ENCODE measurements at regions not wholly inside any gene's neighbourhood (a gene's known extent, or its start where the extent isn't known, plus 50 kb on each side); places are given as distances from the start of the nearest gene placed in this dataset.

DNA sequence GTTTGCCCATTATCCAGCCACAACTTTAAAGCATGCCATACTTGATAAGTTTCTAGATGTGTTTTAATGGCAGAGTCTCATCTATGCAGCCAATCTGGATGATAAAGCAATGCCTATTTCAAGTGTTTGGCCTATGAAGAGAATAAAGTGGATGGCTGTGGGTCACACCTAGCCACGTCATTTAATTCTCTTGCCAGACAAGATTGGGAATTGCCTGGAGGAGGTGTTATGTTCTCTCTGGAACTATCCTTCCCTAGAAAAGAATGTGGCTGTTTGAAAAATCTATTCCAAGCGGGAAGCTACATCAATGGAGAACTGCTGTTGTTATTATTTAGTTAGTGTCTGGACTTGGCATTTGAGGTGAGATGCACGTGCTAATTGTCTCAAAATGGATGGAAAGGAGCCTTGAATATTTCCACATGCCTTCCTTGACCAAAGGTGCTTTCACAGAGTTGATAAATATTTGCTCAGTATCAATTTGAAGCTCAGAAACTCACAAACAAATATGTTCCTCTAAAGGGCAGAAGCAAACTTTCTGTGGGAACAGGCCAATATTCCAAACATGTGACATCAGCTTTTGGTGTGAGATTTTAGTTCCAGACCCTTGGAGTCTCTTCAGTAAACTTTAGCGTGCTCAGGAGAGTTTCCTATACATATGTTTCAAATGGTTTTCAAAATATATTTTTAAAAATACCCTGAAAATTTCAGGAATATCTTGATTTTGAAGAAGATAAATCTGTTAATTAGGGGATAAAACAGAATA is 510.6 kb upstream of the SGO1 start:
- TF ChIP-seq, protein P1, sequence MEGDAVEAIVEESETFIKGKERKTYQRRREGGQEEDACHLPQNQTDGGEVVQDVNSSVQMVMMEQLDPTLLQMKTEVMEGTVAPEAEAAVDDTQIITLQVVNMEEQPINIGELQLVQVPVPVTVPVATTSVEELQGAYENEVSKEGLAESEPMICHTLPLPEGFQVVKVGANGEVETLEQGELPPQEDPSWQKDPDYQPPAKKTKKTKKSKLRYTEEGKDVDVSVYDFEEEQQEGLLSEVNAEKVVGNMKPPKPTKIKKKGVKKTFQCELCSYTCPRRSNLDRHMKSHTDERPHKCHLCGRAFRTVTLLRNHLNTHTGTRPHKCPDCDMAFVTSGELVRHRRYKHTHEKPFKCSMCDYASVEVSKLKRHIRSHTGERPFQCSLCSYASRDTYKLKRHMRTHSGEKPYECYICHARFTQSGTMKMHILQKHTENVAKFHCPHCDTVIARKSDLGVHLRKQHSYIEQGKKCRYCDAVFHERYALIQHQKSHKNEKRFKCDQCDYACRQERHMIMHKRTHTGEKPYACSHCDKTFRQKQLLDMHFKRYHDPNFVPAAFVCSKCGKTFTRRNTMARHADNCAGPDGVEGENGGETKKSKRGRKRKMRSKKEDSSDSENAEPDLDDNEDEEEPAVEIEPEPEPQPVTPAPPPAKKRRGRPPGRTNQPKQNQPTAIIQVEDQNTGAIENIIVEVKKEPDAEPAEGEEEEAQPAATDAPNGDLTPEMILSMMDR (IDR thresholded peaks at IDR 0.05; ENCODE audit: low read depth, low read length) = no peak
- TF ChIP-seq MAX (IDR thresholded peaks at IDR 0.05; ENCODE audit: low read depth, low read length) = no peak
- TF ChIP-seq POLR2A (IDR thresholded peaks at IDR 0.05; ENCODE audit: extremely low read depth, insufficient read length) = no peak
- TF ChIP-seq MYC (IDR thresholded peaks at IDR 0.05; ENCODE audit: low read depth, low read length) = no peak

Measured in NB4 (cell line).